ENCODE measurements at regions not wholly inside any gene's neighbourhood (a gene's known extent, or its start where the extent isn't known, plus 50 kb on each side); places are given as distances from the start of the nearest gene placed in this dataset.
"Not testable (repeated sequence)": the region's sequence is repeated elsewhere in the genome, so short reads cannot be mapped to it uniquely, and the experiment has no call there.

DNA sequence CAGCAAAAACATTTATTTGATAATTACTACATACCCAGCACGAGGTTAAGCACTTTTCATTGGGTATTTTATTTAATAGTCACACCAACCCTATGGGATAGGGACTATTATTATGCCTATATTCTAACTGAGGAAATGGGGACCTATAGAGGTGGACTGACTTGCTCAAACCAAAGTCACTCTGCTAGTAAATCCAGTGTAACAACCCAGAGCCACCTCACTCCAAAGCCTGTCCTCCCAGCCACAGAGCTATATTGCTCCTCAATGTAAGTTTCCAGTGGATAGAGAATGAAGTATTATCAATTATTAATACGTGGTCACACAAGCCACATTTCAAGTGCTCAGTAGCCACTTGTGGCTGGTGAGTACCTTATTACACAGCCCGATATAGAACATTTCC lies 97.5 kb downstream of the RGS2 start:
- no peak for DNase-seq (ENCODE audit: low spot score)

DNA sequence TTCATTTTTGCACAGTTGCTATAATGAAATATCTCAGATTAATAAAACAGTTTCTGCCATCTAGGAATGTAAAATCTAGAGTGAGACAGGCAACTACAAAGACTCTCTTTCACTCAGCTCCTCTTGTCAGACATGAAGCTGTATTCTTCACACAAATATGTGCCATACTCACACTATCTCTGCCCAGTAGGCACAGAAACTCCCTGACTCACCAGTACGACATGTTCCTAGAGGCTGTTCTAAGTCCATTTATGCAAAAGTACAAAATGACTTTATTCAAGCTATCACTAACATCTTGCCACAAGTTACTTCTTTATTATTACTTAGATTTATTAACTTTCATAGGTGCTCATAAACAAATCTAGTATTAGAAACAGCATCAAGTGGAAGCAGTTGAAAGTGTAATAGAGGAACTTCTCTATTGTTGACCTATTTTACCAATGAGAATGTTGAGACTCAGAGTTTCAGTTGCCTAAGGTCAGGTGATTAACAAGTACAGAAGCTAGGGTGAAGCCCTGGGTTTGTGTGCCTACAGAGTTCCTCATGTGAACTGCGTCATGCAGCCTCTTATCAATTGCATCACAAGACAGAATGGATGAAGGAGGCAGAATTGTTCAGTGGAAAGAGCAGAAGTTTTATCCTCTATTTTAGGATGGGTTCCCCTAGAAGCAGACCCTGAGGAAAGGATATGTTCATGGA lies 98.9 kb downstream of the RGS2 start:
- no peak for DNase-seq (ENCODE audit: low spot score)

- not testable (repeated sequence) for DNase-seq (ENCODE audit: low spot score)
Measured at GRCh38 chr1:192911896-192912656, 103.2 kb downstream of the RGS2 start.

DNA sequence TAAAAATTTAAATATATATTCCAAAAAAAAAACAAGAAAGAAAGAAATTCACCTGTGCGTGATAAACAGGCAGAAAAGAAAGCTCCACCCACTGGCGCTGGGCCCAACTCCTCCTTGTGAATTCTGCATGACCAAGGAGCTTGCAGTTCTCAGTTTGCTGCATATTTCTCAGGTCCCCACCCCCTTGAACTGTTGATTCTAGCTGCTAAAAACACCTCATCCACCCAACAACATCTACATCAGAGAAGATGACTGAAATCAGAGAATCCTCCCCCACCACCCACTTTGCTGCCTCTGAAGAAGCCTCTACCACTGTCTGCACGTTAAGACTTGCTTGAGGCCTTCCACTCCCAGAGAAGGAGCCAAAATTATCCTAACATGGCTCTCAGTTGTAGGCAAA lies 104.8 kb downstream of the RGS2 start:
- DNase-seq (ENCODE audit: low spot score): no peak

DNA sequence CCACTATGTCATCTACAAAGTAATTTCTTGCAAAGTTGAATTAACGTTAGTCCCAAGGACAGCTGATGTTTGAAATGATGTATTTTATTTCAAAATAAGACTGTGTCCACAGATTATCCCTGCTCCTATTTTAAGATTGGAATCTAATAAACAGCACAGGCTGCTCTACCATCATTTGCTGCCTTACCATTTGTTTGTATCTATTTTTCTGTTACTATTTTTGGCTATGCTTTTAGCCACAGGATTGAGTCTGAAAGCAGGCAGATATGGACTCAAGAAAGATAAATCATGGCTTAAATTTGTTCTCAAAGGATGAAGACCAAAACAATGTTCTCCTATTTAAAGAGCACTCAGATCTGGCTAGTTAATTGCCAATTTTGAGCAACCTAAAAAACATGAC lies 105.3 kb downstream of the RGS2 start:
- no peak for DNase-seq (ENCODE audit: low spot score)

- DNase-seq (ENCODE audit: low spot score): no peak
Measured at GRCh38 chr1:192914696-192915095, 105.9 kb downstream of the RGS2 start.

DNA sequence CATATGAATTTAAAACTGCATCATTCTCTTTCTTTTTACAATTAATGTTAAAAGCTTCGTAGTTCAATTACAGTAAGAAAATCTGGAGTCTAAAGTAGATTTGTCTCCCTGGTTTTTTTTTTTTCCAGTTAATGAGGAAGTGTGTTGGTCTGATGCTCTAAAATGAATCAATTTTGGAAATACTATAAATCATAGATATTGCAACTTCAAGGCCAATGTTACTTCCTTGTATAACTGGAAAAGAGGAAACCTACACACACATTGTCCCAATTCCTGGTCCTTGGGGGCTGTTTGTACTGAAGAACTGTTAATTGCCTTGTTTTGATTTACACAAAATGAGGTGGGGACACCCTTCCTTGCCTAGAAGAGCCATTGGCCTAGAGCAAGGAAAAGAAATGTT lies 107.2 kb downstream of the RGS2 start:
- no peak for DNase-seq (ENCODE audit: low spot score)

- no peak for DNase-seq (ENCODE audit: low spot score)
Measured at GRCh38 chr1:192918259-192918658, 109.4 kb downstream of the RGS2 start.

- no peak for DNase-seq (ENCODE audit: low spot score)
Measured at GRCh38 chr1:192920412-192920811, 111.6 kb downstream of the RGS2 start.

GRCh38 chr1:192925609-192926008 lies 116.8 kb downstream of the RGS2 start:
- no peak for DNase-seq (ENCODE audit: low spot score)

DNA sequence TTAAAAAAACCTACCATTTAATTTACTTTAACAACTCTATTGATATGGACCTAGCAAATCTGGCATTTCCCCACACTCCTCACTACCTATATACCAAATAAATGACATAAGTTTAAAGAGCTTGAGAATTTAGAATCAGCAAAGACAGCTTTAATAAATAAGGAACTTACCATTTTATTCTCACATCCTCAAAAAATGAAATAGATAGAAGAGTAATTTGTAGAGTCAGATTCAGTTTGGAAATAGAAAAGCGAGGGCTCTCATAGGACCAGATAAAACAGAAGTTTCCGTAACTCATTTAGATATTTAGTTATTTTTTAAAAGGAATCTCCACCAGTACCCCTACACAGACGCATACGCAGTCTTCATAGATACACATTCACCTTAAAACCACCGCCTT lies 117.9 kb downstream of the RGS2 start:
- DNase-seq (ENCODE audit: low spot score): no peak

GRCh38 chr1:192927496-192927895 lies 118.7 kb downstream of the RGS2 start:
- no peak for DNase-seq (ENCODE audit: low spot score)

DNA sequence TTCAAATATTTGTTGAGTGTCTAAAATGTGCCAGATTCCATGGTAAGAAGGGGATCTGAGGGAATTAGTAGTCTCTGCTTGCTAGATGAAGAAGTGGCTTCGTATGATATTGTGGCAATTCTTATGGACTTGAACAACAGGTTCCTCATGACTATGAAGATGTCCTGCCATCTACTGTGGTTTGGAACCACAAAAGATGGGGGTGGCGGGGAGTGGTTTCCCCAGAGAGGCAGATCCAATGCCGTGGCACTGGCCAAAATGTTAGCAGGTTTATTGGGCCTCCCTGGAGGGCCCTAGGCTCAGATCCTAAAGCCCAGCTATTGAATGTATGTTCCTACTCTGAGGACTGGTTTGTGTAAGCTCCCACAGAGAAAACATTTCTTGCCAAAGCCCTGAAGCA lies 120.8 kb downstream of the RGS2 start:
- no peak for DNase-seq (ENCODE audit: low spot score)

- no peak for DNase-seq (ENCODE audit: low spot score)
Measured at GRCh38 chr1:192933744-192934143, 124.9 kb downstream of the RGS2 start.

DNA sequence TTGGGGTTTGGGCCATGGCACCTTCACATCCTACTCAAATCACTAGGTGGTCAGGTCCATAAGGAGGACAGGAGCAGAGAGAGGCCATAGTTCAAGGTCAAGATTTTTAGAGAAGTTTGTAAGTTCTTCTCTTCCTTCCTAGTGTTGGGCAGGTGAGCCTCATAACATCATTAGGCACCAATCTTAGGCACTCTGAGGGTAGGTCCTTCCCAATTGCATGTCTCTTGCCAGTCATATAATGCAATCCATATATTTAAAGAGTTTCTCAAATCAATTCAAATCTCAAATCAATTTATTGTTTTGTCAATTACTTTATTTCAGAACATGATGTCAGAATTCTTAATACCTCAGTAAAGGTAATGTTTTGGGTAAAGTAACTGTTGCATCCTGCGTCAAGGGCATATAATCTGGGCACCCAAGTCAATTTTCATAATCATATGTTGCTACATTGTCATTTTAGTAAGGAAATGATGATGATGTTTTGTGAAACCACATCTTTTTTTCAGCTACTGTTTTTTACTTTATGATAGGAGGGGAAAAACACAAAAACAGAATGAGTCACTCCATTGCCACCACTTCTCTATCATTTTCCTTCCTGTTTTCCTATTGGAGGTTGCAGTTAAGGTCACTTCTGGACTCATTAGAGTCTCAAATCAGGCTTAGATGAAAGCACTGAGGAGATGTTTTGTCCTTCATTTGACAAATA lies 122.7 kb downstream of the UCHL5 start:
- DNase-seq (ENCODE audit: low spot score): no peak

DNA sequence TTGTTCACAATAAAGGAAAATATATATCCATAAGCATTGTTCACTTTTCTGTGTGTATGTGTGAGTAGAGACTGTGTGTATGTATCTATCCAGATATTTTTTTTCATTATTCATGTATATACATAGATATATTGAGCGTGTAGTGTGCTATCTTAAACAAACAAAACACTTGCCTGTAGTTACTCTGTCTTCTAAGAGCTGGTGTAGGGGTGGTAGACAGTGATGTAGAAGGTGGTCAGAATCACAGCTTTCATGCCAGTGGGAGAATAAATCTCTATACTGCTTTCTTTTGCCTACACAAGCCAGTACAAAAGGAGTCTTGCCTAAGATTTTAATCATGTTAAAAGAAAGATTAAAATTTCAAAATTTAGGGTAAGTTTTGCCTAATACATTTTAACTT lies 122.0 kb downstream of the UCHL5 start:
- no peak for DNase-seq (ENCODE audit: low spot score)

DNA sequence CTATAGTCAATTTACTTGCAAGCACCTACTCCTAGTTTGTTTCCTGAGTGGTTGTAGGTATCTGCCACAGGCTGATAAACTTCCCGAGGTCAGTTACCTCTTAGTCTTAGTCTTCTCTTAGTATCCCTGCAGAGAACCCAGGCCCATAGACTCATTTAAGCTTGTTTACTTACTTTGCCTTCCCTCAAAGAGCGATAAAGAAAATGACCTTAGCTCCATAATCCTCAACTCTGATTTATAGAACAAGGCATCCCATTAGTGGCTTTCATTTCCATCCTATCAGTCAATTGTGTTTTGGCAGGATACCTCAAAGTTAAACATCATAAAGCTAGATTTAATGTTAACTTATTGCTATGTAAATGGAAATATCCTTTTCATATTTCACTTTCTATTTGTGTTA lies 119.7 kb downstream of the UCHL5 start:
- no peak for DNase-seq (ENCODE audit: low spot score)

- DNase-seq (ENCODE audit: low spot score): no peak
Measured at GRCh38 chr1:192940658-192941057, 118.5 kb downstream of the UCHL5 start.

DNA sequence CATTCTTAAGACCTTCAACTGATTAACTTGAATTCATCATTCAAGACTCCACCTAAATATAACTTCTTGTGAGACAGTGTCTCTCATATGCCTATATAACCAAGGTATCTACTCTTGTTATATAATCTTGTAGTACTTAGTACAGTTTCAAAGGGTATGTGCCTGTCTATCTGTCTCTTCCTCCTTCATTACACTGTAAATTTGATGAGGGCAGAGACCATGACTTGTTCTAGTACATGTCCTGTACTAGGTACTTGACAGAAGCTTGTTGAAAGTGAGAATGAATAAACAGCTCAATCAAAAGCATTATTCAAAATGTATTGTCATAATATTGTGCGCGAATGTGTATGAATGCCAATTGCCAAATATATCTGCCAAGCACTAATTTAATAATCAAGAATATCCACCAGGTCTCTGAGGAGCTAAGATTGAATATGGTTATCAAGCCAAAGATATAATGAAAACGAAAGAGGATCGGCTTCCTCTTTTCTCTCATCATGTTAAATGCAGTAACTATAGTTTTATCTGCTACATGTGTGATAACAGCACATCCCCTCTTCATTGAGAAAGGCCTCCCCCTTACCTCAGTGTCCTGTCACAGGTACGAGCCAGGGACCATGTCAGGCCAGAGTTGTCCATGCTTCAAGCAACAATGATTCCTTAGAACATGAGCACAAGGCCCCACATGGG lies 117.3 kb downstream of the UCHL5 start:
- no peak for DNase-seq (ENCODE audit: low spot score)

GRCh38 chr1:192943108-192943507 lies 116.1 kb downstream of the UCHL5 start:
- DNase-seq (ENCODE audit: low spot score): no peak

DNA sequence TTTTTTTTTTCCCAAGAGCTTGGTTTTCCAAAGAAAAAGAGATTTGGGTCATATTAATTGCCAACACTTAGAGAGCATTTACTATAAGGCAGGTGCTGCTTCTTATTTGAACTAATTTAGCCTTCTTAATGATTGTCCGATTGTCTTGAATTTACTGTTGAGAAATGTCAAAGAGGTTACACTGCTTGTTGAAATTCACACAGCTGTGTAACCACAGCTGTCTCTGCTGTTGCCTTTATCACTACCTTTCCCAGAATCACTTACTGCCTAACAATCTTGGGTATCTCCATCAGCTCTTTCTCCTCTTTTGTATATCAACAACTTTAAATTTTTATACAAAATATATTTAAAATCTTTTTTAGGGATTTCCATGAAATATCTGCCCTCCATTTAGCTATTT lies 115.6 kb downstream of the UCHL5 start:
- no peak for DNase-seq (ENCODE audit: low spot score)

- no peak for DNase-seq (ENCODE audit: low spot score)
Measured at GRCh38 chr1:192945390-192946130, 113.6 kb downstream of the UCHL5 start.
